Endodermal cell (in vitro differentiated cells): ENCODE measurements at regions not wholly inside any gene's neighbourhood (a gene's known extent, or its start where the extent isn't known, plus 50 kb on each side); places are given as distances from the start of the nearest gene placed in this dataset.

ENCODE experiments used
- DNase-seq: peaks from one replicate; pipeline ENCODE4 v3.0.0-alpha.2; 2017
- H3K27ac ChIP-seq: 2 replicates; pipeline ENCODE4 v1.5.1; 2013; ENCODE audit warnings: mild to moderate bottlenecking, low read depth, low read length, moderate library complexity
- H3K27me3 ChIP-seq: 2 replicates; pipeline ENCODE4 v1.6.1; 2013; ENCODE audit warnings: mild to moderate bottlenecking, low read length, moderate library complexity; ENCODE audit not compliant: insufficient read depth, control insufficient read depth, poor library complexity, severe bottlenecking
- H3K36me3 ChIP-seq: 2 replicates; pipeline ENCODE4 v1.7.0; 2013; ENCODE audit warnings: mild to moderate bottlenecking, low read length, moderate library complexity; ENCODE audit not compliant: control insufficient read depth, insufficient read depth
- H3K4me1 ChIP-seq: one replicate; pipeline ENCODE4 v1.7.0; 2013; ENCODE audit warnings: low read length; ENCODE audit not compliant: control insufficient read depth, insufficient read depth
- H3K4me3 ChIP-seq: 2 replicates; pipeline ENCODE4 v1.5.1; 2013; ENCODE audit warnings: mild to moderate bottlenecking, low read length, moderate library complexity
- H3K9ac ChIP-seq: 2 replicates; pipeline ENCODE4 v1.6.1; 2013; ENCODE audit warnings: mild to moderate bottlenecking, low read length, moderate library complexity; ENCODE audit not compliant: poor library complexity, severe bottlenecking; ENCODE audit errors: extremely low read depth
- H3K9me3 ChIP-seq: 2 replicates; pipeline ENCODE4 v1.6.1; 2013; ENCODE audit warnings: mild to moderate bottlenecking, low read length, moderate library complexity; ENCODE audit not compliant: control insufficient read depth
- H3K27ac Mint-ChIP-seq: 2 replicates; pipeline ENCODE4 v1.8.0; 2020; ENCODE audit warnings: mixed read lengths
- H3K27me3 Mint-ChIP-seq: 2 replicates; pipeline ENCODE4 v1.8.0; 2021; ENCODE audit warnings: mild to moderate bottlenecking, mixed read lengths; ENCODE audit not compliant: insufficient read depth
- H3K36me3 Mint-ChIP-seq: 2 replicates; pipeline ENCODE4 v1.8.0; 2020; ENCODE audit warnings: low read depth, mixed read lengths
- H3K4me1 Mint-ChIP-seq: 2 replicates; pipeline ENCODE4 v1.8.0; 2020; ENCODE audit warnings: mixed read lengths
- H3K4me3 Mint-ChIP-seq: 2 replicates; pipeline ENCODE4 v1.8.0; 2020; ENCODE audit warnings: mild to moderate bottlenecking, moderate library complexity, mixed read lengths
- H3K9me3 Mint-ChIP-seq: 2 replicates; pipeline ENCODE4 v1.8.0; 2020; ENCODE audit warnings: mild to moderate bottlenecking, mixed read lengths
- CTCF ChIP-seq: fragments of 200-600 bp; sonication (generic); conservative IDR thresholded peaks from 2 replicates; pipeline ENCODE4 v1.5.0; 2021; ENCODE audit warnings: antibody characterized with exemption, mild to moderate bottlenecking
- WGBS, 2 experiments: methylation state at CpG; one replicate each; pipeline versions ENCODE4 v1.1.5 to v1.1.7; 2013; ENCODE audit warnings: missing lambda C conversion rate in 2 of 2, mixed read lengths in 1 of 2; ENCODE audit not compliant: insufficient coverage in 1 of 2, insufficient read length in 1 of 2; 5-methylcytosine and 5-hydroxymethylcytosine counted together

GRCh38 chr3:167936019-167936418 is 159.7 kb downstream of the GOLIM4 start:
- H3K36me3 Mint-ChIP-seq, result no peaks in the 10 kb centered on the region
- H3K4me1 Mint-ChIP-seq, result no peaks in the 10 kb centered on the region
- H3K4me3 ChIP-seq, result no peak overlapping the region
- H3K36me3 ChIP-seq, result no peaks in the 10 kb centered on the region
- no peaks in the 10 kb centered on the region for H3K4me1 ChIP-seq
- H3K9ac ChIP-seq, result no peak overlapping the region
- no peaks in the 10 kb centered on the region for H3K27me3 Mint-ChIP-seq
- no peak overlapping the region for H3K4me3 Mint-ChIP-seq
- no peaks in the 10 kb centered on the region for H3K27me3 ChIP-seq
- 92 to 96% methylated on average over 6 of the region's 6 CpGs for WGBS, 2 experiments
- no peak overlapping the region for H3K27ac Mint-ChIP-seq
- no peak overlapping the region for H3K27ac ChIP-seq
- H3K9me3 Mint-ChIP-seq, result no peaks in the 10 kb centered on the region
- no peak for DNase-seq
- TF ChIP-seq CTCF, result no peak
- H3K9me3 ChIP-seq, result no peaks in the 10 kb centered on the region

- H3K4me1 ChIP-seq, result peaks cover 2% of the 10 kb centered on the region
- H3K9me3 Mint-ChIP-seq, result no peaks in the 10 kb centered on the region
- peaks cover 3% of the 10 kb centered on the region for H3K4me1 Mint-ChIP-seq
- no peak overlapping the region for H3K4me3 ChIP-seq
- no peaks in the 10 kb centered on the region for H3K36me3 ChIP-seq
- no peak overlapping the region for H3K27ac ChIP-seq
- no peak overlapping the region for H3K9ac ChIP-seq
- no peaks in the 10 kb centered on the region for H3K27me3 ChIP-seq
- no peaks in the 10 kb centered on the region for H3K9me3 ChIP-seq
- no peaks in the 10 kb centered on the region for H3K27me3 Mint-ChIP-seq
- no peak overlapping the region for H3K4me3 Mint-ChIP-seq
- H3K27ac Mint-ChIP-seq, result no peak overlapping the region
- DNase-seq, result no peak
- whole genome bisulfite sequencing, 2 experiments, result 85% methylated on average over 1 of the region's 1 CpG; no CpG with 5 or more reads in 1 of the 2 experiments
- H3K36me3 Mint-ChIP-seq, result no peaks in the 10 kb centered on the region
- no peak for TF ChIP-seq CTCF
Measured at GRCh38 chr3:167930453-167930852, 165.3 kb downstream of the GOLIM4 start.

GRCh38 chr3:167929968-167930367 is 165.8 kb downstream of the GOLIM4 start:
- 80 to 90% methylated on average over 3 of the region's 3 CpGs for WGBS, 2 experiments
- TF ChIP-seq CTCF, result no peak
- no peaks in the 10 kb centered on the region for H3K36me3 ChIP-seq

More at GRCh38 chr3:167929968-167930367, 165.8 kb downstream of the GOLIM4 start:
- H3K9me3 Mint-ChIP-seq, result no peaks in the 10 kb centered on the region
- DNase-seq, result peak; percentile 55
- no peak overlapping the region for H3K4me3 ChIP-seq
- H3K4me1 ChIP-seq, result peaks cover 2% of the 10 kb centered on the region
- no peaks in the 10 kb centered on the region for H3K9me3 ChIP-seq
- H3K27ac Mint-ChIP-seq, result no peak overlapping the region
- peaks cover 3% of the 10 kb centered on the region for H3K4me1 Mint-ChIP-seq
- H3K9ac ChIP-seq, result no peak overlapping the region
- H3K27ac ChIP-seq, result no peak overlapping the region
- H3K27me3 ChIP-seq, result no peaks in the 10 kb centered on the region
- H3K4me3 Mint-ChIP-seq, result no peak overlapping the region
- no peaks in the 10 kb centered on the region for H3K36me3 Mint-ChIP-seq
- H3K27me3 Mint-ChIP-seq, result no peaks in the 10 kb centered on the region
